Small intestine (tissue), 7 donors: ENCODE measurements at regions not wholly inside any gene's neighbourhood (a gene's known extent, or its start where the extent isn't known, plus 50 kb on each side); places are given as distances from the start of the nearest gene placed in this dataset.
A peak's percentile ranks its signal among the peaks of the same experiment; 100 is the strongest.

Experiments used
- DNase-seq, 2 donors: peaks; one replicate each; pipeline versions ENCODE4 v3.0.0 to v3.0.0-alpha.2; 2013
- FAIRE-seq: peaks from 2 replicates; lab custom pipeline; 2012; peaks lifted over from hg19 to GRCh38; lab: Jason Lieb, UNC
- H3K27ac ChIP-seq, 3 donors: one replicate each; pipeline ENCODE4 v1.5.1; 2013; ENCODE audit warnings: low read length in 2 of 3, mild to moderate bottlenecking in 2 of 3, control low read depth in 1 of 3, inconsistent platforms in 1 of 3, low read depth in 1 of 3, moderate library complexity in 1 of 3
- H3K27me3 ChIP-seq, 3 donors: one replicate each; pipeline ENCODE4 v1.6.1; 2013; ENCODE audit warnings: low read length in 3 of 3, inconsistent platforms in 1 of 3; ENCODE audit not compliant: control insufficient read depth in 3 of 3, insufficient read depth in 3 of 3
- H3K36me3 ChIP-seq, 3 donors: one replicate each; pipeline ENCODE4 v1.6.1; 2013; ENCODE audit warnings: low read length in 3 of 3, inconsistent platforms in 1 of 3, low read depth in 1 of 3, mild to moderate bottlenecking in 1 of 3, moderate library complexity in 1 of 3; ENCODE audit not compliant: control insufficient read depth in 3 of 3, insufficient read depth in 2 of 3
- H3K4me1 ChIP-seq, 3 donors: one replicate each; pipeline ENCODE4 v1.6.1; 2013; ENCODE audit warnings: low read length in 2 of 3, inconsistent platforms in 1 of 3, low read depth in 1 of 3, mild to moderate bottlenecking in 1 of 3, moderate library complexity in 1 of 3; ENCODE audit not compliant: control insufficient read depth in 3 of 3, insufficient read depth in 2 of 3
- H3K4me3 ChIP-seq, 3 donors: one replicate each; pipeline ENCODE4 v1.5.1; 2013; ENCODE audit warnings: low read length in 3 of 3, control low read depth in 1 of 3, inconsistent platforms in 1 of 3, low read depth in 1 of 3, mild to moderate bottlenecking in 1 of 3, moderate library complexity in 1 of 3
- H3K9me3 ChIP-seq, 2 donors: one replicate each; pipeline ENCODE4 v1.6.1; 2013; ENCODE audit warnings: low read depth in 1 of 2, low read length in 1 of 2; ENCODE audit not compliant: control insufficient read depth in 2 of 2, insufficient read depth in 1 of 2
- WGBS, 3 donors: extraction: QIAGEN DNeasy Blood & Tissue Kit; methylation state at CpG; one replicate each; pipeline ENCODE4 v1.1.7; 2013; 5-methylcytosine and 5-hydroxymethylcytosine counted together
- donor health status: healthy with polysubstance abuse.
- donor health status: control.
- donor health status: control.
- donor health status: Bipolar disorder and iron deficiency.
- donor health status: healthy.

DNA sequence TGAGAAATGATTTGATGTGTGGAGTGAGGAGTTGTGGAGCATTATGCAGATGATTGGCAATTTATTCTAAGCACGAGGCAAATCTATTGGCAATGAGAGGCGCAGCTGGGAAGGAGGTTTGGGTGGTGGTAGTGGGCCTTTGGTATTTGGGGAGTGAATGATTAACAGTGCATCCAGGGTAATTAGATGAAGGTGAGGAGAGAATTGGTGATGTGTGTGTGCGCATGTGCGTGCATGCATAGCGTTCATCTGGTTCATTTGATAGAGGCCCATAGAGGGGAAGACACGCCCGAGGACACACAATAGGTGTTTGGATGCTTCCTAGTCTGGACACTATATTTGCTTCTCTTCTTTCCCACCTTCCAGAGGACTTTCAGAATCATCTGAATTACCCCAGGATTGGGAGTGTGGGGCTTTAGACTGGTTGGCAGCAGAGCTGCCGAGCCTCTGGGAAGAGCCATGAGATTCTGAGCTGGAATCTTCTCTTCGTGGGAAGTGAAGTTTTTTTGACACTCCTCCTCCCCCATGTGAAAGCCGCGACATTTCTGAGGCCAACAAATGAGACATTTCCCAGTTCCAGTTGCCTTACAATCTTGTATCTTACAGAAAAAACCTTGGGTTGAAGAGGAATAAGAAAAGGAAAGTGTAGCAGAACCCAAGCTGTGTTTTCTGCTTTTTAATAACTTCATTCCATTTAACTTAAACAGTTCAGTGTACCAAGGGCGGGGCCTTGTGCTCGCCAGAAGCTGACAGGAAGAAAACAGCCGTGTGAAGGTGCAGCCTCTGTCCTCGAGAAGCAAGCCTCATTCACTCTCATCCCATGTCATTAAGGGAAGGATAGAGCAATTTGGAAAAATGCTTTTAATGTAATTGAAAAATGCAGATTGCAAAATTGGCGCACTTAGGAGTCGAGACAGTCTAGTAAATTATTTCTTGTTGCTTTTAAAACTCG, 65.2 kb downstream of the SLC25A47 start:
- peak; percentile 66 to 78 for DNase-seq
- no peak for FAIRE-seq
- Histone ChIP-seq H3K27ac (peak overlapping the region; percentile 47 to 78 (median 75)), H3K27me3 (no peaks in the 10 kb centered on the region), H3K4me3 (no peak overlapping the region), H3K36me3 (peaks cover 0 to 3% (median 0%) of the 10 kb centered on the region in 3 donors), H3K9me3 (no peaks in the 10 kb centered on the region), H3K4me1 (peaks cover 7 to 55% (median 19%) of the 10 kb centered on the region in 3 donors)
- 39 to 69% (median 53%) methylated on average over 18 of the region's 18 CpGs for WGBS, 3 donors

DNA sequence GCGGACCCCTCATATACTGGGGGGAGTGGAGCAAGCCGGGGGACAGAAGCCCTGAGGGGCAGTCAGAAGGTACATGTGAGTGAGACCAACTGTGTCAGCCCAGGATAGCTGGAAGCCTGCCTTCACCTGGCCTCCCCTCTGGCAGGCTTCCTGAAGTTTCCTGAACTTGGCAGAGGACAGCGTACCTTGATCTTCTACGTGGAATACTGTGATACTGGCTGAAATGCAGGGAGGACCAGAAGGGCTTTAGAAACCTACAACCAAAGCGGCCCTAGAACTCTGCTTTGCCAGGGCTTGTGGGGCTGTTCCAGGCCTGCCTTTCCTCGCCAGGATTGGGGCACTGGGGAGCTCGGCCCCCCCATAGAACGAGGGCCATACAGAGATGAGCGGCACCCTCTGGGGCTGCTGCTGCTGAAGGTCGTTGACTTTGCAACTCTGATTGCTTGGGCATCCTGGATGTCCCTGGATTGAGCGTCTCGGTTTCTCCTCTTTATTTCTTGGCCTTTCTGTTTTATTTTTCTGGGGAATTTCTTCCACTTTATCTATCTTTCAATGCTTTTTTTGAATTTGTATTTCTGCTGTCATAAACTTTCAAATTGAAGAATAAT, 66.5 kb downstream of the SLC25A47 start:
- Histone ChIP-seq H3K27ac (peak overlapping the region; percentile 78 to 94 (median 79)), H3K4me1 (peaks cover 7 to 52% (median 19%) of the 10 kb centered on the region in 3 donors), H3K4me3 (peak overlapping the region in 1 of 3 donors; percentile 28), H3K27me3 (no peaks in the 10 kb centered on the region), H3K36me3 (no peaks in the 10 kb centered on the region), H3K9me3 (no peaks in the 10 kb centered on the region)
- WGBS, 3 donors = 26 to 64% (median 27%) methylated on average over 12 of the region's 12 CpGs
- DNase-seq (peak; percentile 67 to 83), FAIRE-seq (no peak)

- DNase-seq = no peak
- Histone ChIP-seq H3K4me1 (peaks cover 7 to 48% (median 19%) of the 10 kb centered on the region in 3 donors), H3K27me3 (no peaks in the 10 kb centered on the region), H3K4me3 (no peak overlapping the region), H3K9me3 (no peaks in the 10 kb centered on the region), H3K27ac (no peak overlapping the region), H3K36me3 (no peaks in the 10 kb centered on the region)
- FAIRE-seq = no peak
- 86 to 93% (median 92%) methylated on average over 15 of the region's 15 CpGs for WGBS, 3 donors
Measured at GRCh38 chr14:100391173-100391572, 68.0 kb downstream of the SLC25A47 start.

DNA sequence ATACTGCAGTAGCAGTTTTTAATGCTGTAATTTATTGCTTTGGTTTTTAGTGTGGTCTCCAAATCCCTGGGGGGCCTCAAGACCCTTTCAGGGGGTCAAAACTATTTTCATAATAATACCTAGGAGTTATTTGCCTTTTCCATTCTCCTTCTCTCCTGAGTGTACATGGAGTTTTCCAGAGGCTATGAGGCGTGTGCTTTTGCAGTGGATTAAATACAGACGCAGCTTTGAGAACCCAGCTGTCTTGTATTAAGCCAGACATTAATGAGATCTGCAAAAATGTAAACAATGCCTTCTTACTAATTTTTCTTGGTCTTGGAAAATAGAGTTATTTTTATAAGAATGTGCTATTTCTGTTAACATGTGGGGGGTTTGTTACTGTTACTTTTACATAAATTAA, 68.6 kb downstream of the SLC25A47 start:
- Histone ChIP-seq H3K9me3 (no peaks in the 10 kb centered on the region), H3K27me3 (no peaks in the 10 kb centered on the region), H3K4me3 (no peak overlapping the region), H3K4me1 (peaks cover 7 to 47% (median 19%) of the 10 kb centered on the region in 3 donors), H3K36me3 (peaks cover 0 to 3% (median 0%) of the 10 kb centered on the region in 3 donors), H3K27ac (no peak overlapping the region)
- FAIRE-seq = no peak
- DNase-seq = no peak
- WGBS, 3 donors = 70 to 90% (median 87%) methylated on average over 2 of the region's 2 CpGs

- DNase-seq (no peak), FAIRE-seq (no peak)
- Histone ChIP-seq H3K27me3 (no peaks in the 10 kb centered on the region), H3K4me1 (peaks cover 7 to 47% (median 19%) of the 10 kb centered on the region in 3 donors), H3K27ac (no peak overlapping the region), H3K4me3 (no peak overlapping the region), H3K36me3 (peaks cover 0 to 3% (median 0%) of the 10 kb centered on the region in 3 donors), H3K9me3 (no peaks in the 10 kb centered on the region)
- 74 to 90% (median 86%) methylated on average over 11 of the region's 11 CpGs for WGBS, 3 donors
Measured at GRCh38 chr14:100392356-100392755, 69.2 kb downstream of the SLC25A47 start.

GRCh38 chr14:100393362-100393761, 70.2 kb downstream of the SLC25A47 start:
- Histone ChIP-seq H3K4me1 (peaks cover 7 to 49% (median 17%) of the 10 kb centered on the region in 3 donors), H3K9me3 (no peaks in the 10 kb centered on the region), H3K36me3 (peaks cover 0 to 3% (median 0%) of the 10 kb centered on the region in 3 donors), H3K4me3 (no peak overlapping the region), H3K27me3 (no peaks in the 10 kb centered on the region), H3K27ac (no peak overlapping the region)
- FAIRE-seq (no peak), DNase-seq (no peak)
- WGBS, 3 donors = 56 to 85% (median 62%) methylated on average over 10 of the region's 10 CpGs

GRCh38 chr14:100393906-100394732, 71.0 kb downstream of the SLC25A47 start:
- FAIRE-seq (no peak), DNase-seq (no peak)
- no peak overlapping the region for H3K4me3 ChIP-seq
- H3K27me3 ChIP-seq = no peaks in the 10 kb centered on the region
- 92 to 94% (median 93%) methylated on average over 11 of the region's 11 CpGs for WGBS, 3 donors
- H3K4me1 ChIP-seq = peaks cover 6 to 47% (median 16%) of the 10 kb centered on the region in 3 donors
- H3K36me3 ChIP-seq = peaks cover 0 to 3% (median 0%) of the 10 kb centered on the region in 3 donors
- no peak overlapping the region for H3K27ac ChIP-seq
- no peaks in the 10 kb centered on the region for H3K9me3 ChIP-seq
